DOHH2 (cell line): ENCODE measurements at regions not wholly inside any gene's neighbourhood (a gene's known extent, or its start where the extent isn't known, plus 50 kb on each side); places are given as distances from the start of the nearest gene placed in this dataset.

ENCODE experiments used
- H3F3A ChIP-seq: fragments of 200-600 bp; sonication (generic), shearing (Covaris generic); 2 replicates; pipeline ENCODE4 v1.6.0; 2016; ENCODE audit warnings: antibody characterized with exemption, mild to moderate bottlenecking; ENCODE audit not compliant: control insufficient read depth, insufficient read depth
- H3K27ac ChIP-seq: fragments of 200-600 bp; sonication (generic); 2 replicates; pipeline ENCODE4 v1.5.1; 2014; ENCODE audit warnings: low read depth, mild to moderate bottlenecking, low read length, moderate library complexity
- H3K27me3 ChIP-seq: fragments of 200-600 bp; sonication (generic); 2 replicates; pipeline ENCODE4 v1.6.1; 2014; ENCODE audit warnings: mild to moderate bottlenecking, low read length, mixed read lengths; ENCODE audit not compliant: control insufficient read depth
- H3K36me3 ChIP-seq: fragments of 200-600 bp; sonication (generic); 2 replicates; pipeline ENCODE4 v1.6.1; 2014; ENCODE audit warnings: mild to moderate bottlenecking, low read length, moderate library complexity, mixed read lengths; ENCODE audit not compliant: control insufficient read depth
- H3K4me1 ChIP-seq: fragments of 200-600 bp; sonication (generic); 2 replicates; pipeline ENCODE4 v1.6.1; 2014; ENCODE audit warnings: mild to moderate bottlenecking, low read length, mixed read lengths; ENCODE audit not compliant: control insufficient read depth
- H3K4me2 ChIP-seq: fragments of 200-600 bp; sonication (generic); 2 replicates; pipeline ENCODE4 v1.6.0; 2014; ENCODE audit warnings: mild to moderate bottlenecking, low read length, moderate library complexity
- H3K4me3 ChIP-seq: fragments of 200-600 bp; sonication (generic); 2 replicates; pipeline ENCODE4 v1.5.1; 2014; ENCODE audit warnings: mild to moderate bottlenecking, low read length, mixed read lengths
- H3K79me2 ChIP-seq: fragments of 200-600 bp; sonication (generic); 2 replicates; pipeline ENCODE4 v1.6.1; 2014; ENCODE audit warnings: mild to moderate bottlenecking, low read length, mixed read lengths; ENCODE audit not compliant: control insufficient read depth
- H3K9me2 ChIP-seq: fragments of 200-600 bp; sonication (generic); replicated peaks from 2 replicates; pipeline ENCODE4 v1.6.1; 2014; ENCODE audit warnings: mild to moderate bottlenecking, low read length, mixed read lengths; ENCODE audit not compliant: control insufficient read depth
- H3K9me3 ChIP-seq: fragments of 200-600 bp; sonication (generic); 2 replicates; pipeline ENCODE4 v1.6.1; 2014; ENCODE audit warnings: antibody characterized with exemption, low read length, mixed read lengths; ENCODE audit not compliant: control insufficient read depth, insufficient read depth
- H4K20me1 ChIP-seq: fragments of 200-600 bp; sonication (generic); 2 replicates; pipeline ENCODE4 v1.6.0; 2014; ENCODE audit warnings: low read depth, mild to moderate bottlenecking, antibody characterized with exemption, low read length, moderate library complexity; ENCODE audit not compliant: control insufficient read depth, insufficient read depth
- EZH2phosphoT487 ChIP-seq: fragments of 200-600 bp; sonication (generic); IDR thresholded peaks from 2 replicates; pipeline ENCODE4 v1.6.1; 2017; ENCODE audit warnings: borderline replicate concordance, mild to moderate bottlenecking, antibody characterized with exemption, low read length, moderate library complexity, mixed read lengths
- TF ChIP-seq, protein P1 (sequence below): fragments of 200-600 bp; sonication (generic); IDR thresholded peaks from one replicate; pipeline ENCODE4 v1.5.1; 2014; ENCODE audit warnings: antibody characterized with exemption, mild to moderate bottlenecking, low read depth, low read length; ENCODE audit not compliant: poor library complexity, severe bottlenecking

DNA sequence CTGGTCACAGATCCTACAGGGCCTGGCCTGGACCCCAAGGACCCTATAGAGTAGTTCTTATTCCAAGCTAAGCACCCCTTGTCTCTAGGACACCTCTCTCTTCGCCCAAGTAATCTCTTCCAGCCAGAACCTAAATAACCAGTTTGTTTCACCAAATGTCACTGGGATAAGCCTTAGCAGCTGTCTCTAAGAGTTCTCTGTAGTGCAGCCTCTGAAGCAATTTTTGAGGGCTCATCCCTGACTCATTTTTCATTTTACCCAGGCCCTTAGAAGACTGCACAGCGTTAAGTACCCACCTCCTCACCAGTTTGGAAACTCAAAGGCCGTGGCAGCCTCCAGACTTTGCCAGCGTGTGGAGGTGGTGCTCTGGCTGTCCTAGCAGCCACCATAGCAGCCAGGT is 290.1 kb upstream of the SIX2 start:
- H3K79me2 ChIP-seq, result no peaks in the 10 kb centered on the region

DNA sequence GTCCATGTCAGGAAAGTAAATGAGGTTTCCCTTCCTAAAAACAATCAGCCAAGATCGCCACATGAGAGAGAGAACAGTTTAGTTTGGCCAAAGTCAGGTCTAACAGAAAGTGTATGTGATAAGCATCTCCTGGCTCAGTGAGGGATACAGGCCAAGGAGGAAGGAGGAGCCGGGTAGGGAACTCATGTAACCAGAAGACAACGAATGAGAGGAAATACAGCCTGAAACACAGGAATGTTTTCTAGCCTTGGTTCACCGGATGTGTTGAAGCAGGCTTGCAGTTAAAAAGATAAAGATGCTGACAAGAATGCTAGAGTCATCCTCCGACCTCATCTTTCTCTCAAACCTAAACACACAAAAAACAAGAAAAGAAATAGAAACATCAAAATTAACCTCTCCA is 283.9 kb upstream of the SIX2 start:
- H3K4me1 ChIP-seq, result no peaks in the 10 kb centered on the region
- no peaks in the 10 kb centered on the region for H3K9me2 ChIP-seq
- H3K79me2 ChIP-seq, result no peaks in the 10 kb centered on the region
- no peak for TF ChIP-seq EZH2phosphoT487
- TF ChIP-seq, protein P1, sequence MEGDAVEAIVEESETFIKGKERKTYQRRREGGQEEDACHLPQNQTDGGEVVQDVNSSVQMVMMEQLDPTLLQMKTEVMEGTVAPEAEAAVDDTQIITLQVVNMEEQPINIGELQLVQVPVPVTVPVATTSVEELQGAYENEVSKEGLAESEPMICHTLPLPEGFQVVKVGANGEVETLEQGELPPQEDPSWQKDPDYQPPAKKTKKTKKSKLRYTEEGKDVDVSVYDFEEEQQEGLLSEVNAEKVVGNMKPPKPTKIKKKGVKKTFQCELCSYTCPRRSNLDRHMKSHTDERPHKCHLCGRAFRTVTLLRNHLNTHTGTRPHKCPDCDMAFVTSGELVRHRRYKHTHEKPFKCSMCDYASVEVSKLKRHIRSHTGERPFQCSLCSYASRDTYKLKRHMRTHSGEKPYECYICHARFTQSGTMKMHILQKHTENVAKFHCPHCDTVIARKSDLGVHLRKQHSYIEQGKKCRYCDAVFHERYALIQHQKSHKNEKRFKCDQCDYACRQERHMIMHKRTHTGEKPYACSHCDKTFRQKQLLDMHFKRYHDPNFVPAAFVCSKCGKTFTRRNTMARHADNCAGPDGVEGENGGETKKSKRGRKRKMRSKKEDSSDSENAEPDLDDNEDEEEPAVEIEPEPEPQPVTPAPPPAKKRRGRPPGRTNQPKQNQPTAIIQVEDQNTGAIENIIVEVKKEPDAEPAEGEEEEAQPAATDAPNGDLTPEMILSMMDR, result no peak
- H3K4me2 ChIP-seq, result no peak overlapping the region
- H3K9me3 ChIP-seq, result no peaks in the 10 kb centered on the region
- H3K27ac ChIP-seq, result no peak overlapping the region
- no peak overlapping the region for H3K4me3 ChIP-seq
- no peaks in the 10 kb centered on the region for H4K20me1 ChIP-seq
- H3K36me3 ChIP-seq, result no peaks in the 10 kb centered on the region
- no peaks in the 10 kb centered on the region for H3K27me3 ChIP-seq
- H3F3A ChIP-seq, result no peaks in the 10 kb centered on the region

More for the DNA sequence above, 290.1 kb upstream of the SIX2 start:
- no peaks in the 10 kb centered on the region for H3F3A ChIP-seq
- TF ChIP-seq, protein P1, result no peak
- no peak for TF ChIP-seq EZH2phosphoT487
- no peaks in the 10 kb centered on the region for H3K9me3 ChIP-seq
- no peak overlapping the region for H3K27ac ChIP-seq
- H3K4me1 ChIP-seq, result no peaks in the 10 kb centered on the region
- no peak overlapping the region for H3K4me2 ChIP-seq
- H3K9me2 ChIP-seq, result no peaks in the 10 kb centered on the region
- H3K27me3 ChIP-seq, result no peaks in the 10 kb centered on the region; the same call in 1 of the 2 replicates
- H3K4me3 ChIP-seq, result no peak overlapping the region
- H4K20me1 ChIP-seq, result no peaks in the 10 kb centered on the region
- H3K36me3 ChIP-seq, result no peaks in the 10 kb centered on the region

DNA sequence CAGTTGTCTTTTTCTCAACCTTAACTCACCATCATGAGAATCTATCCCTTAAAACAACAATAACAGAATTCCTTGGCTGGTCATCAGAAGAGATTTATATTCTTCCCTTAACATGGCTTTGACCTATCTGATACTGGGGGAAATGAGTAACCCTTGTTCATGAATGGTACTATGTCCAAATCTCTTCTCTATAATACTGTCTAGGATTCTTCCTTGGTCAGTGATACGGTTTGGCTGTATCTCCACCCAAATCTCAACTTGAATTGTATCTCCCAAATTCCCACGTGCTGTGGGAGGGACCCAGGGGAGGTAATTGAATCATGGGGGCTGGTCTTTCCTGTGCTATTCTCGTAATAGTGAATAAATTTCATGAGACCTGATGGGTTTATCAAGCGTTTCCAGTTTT is 282.0 kb upstream of the SIX2 start:
- H3K36me3 ChIP-seq, result no peaks in the 10 kb centered on the region
- TF ChIP-seq EZH2phosphoT487, result no peak
- TF ChIP-seq, protein P1, result no peak
- H3K9me3 ChIP-seq, result no peaks in the 10 kb centered on the region
- no peak overlapping the region for H3K27ac ChIP-seq
- no peaks in the 10 kb centered on the region for H3K9me2 ChIP-seq
- no peaks in the 10 kb centered on the region for H4K20me1 ChIP-seq
- H3K79me2 ChIP-seq, result no peaks in the 10 kb centered on the region
- no peaks in the 10 kb centered on the region for H3F3A ChIP-seq
- no peaks in the 10 kb centered on the region for H3K27me3 ChIP-seq
- no peak overlapping the region for H3K4me2 ChIP-seq
- H3K4me3 ChIP-seq, result no peak overlapping the region
- H3K4me1 ChIP-seq, result no peaks in the 10 kb centered on the region
